ENCODE measurements at regions not wholly inside any gene's neighbourhood (a gene's known extent, or its start where the extent isn't known, plus 50 kb on each side); places are given as distances from the start of the nearest gene placed in this dataset.

DNA sequence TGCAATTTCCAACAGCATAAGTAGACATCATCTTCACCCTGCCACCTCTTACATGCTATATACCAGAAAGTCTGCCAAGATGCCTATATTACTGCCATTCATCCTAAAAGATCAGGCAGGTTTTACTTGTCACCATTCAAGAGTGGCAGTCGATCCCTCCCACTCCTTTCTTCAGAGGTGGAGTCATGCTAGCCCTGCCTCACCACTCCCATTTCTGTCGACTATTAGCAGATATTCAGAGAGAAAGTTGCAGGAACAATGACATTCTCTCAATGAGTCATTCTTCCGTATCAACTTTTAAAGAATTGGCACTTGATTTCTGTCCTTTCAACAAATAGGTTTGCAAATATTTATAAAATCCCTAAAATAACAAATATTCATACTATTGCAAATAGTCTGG is 1060.1 kb downstream of the ADGRL3 start:
- H3K9me3 ChIP-seq, result no peaks in the 10 kb centered on the region
- H3K4me1 ChIP-seq, result no peaks in the 10 kb centered on the region
- no peak for TF ChIP-seq POLR2A (IDR thresholded peaks at IDR 0.05)
- TF ChIP-seq, protein P1, sequence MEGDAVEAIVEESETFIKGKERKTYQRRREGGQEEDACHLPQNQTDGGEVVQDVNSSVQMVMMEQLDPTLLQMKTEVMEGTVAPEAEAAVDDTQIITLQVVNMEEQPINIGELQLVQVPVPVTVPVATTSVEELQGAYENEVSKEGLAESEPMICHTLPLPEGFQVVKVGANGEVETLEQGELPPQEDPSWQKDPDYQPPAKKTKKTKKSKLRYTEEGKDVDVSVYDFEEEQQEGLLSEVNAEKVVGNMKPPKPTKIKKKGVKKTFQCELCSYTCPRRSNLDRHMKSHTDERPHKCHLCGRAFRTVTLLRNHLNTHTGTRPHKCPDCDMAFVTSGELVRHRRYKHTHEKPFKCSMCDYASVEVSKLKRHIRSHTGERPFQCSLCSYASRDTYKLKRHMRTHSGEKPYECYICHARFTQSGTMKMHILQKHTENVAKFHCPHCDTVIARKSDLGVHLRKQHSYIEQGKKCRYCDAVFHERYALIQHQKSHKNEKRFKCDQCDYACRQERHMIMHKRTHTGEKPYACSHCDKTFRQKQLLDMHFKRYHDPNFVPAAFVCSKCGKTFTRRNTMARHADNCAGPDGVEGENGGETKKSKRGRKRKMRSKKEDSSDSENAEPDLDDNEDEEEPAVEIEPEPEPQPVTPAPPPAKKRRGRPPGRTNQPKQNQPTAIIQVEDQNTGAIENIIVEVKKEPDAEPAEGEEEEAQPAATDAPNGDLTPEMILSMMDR (IDR thresholded peaks at IDR 0.05), result no peak
- no peaks in the 10 kb centered on the region for H3K36me3 ChIP-seq
- no peak overlapping the region for H3K27ac ChIP-seq
- DNase-seq, result no peak
- H3K4me3 ChIP-seq, result no peak overlapping the region
- no peaks in the 10 kb centered on the region for H3K27me3 ChIP-seq

DNA sequence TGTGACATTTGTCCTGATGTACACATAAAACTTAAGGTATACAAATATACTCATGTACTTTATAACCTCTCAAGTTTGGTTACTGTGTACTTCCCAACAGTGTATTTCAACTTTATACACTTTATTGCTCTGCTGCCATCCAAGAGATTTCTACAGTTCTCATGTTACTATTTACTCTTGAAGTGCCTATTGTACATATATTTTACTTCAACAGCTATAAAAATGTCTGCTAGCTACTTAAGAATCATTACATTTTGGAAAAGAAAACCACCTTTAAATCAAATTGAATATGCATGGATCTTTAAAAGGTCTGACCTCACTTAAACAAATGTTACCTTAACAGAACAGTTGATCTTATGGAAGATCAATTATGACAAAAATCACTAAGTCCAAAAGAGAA is 1056.4 kb downstream of the ADGRL3 start:
- H3K9me3 ChIP-seq, result no peaks in the 10 kb centered on the region
- H3K4me3 ChIP-seq, result no peak overlapping the region
- no peak for DNase-seq
- H3K4me1 ChIP-seq, result no peaks in the 10 kb centered on the region
- no peak for TF ChIP-seq POLR2A (IDR thresholded peaks at IDR 0.05)
- TF ChIP-seq, protein P1 (IDR thresholded peaks at IDR 0.05), result no peak
- H3K36me3 ChIP-seq, result no peaks in the 10 kb centered on the region
- H3K27me3 ChIP-seq, result no peaks in the 10 kb centered on the region
- no peak overlapping the region for H3K27ac ChIP-seq

DNA sequence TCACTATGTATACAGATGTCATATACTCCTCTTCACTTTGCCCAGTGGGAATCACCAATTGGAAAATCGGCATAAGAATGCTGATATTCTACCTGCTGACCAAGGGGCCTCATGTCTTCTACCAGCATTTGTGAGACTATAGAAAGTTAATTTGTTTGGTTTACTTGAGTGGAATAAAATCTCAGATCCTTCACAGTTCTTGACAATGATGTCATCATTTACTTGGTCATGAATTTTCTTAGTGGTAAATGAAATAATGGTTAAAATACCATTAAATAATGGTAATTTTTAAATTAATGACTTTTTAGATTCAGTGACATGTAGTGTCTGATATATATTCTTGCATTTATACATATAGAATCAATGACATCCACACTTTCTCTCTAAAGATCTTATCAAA is 1052.6 kb downstream of the ADGRL3 start:
- Histone ChIP-seq H3K36me3 (no peaks in the 10 kb centered on the region), H3K27me3 (no peaks in the 10 kb centered on the region), H3K9me3 (no peaks in the 10 kb centered on the region), H3K27ac (no peak overlapping the region), H3K4me1 (no peaks in the 10 kb centered on the region), H3K4me3 (no peak overlapping the region)
- no peak for DNase-seq
- TF ChIP-seq POLR2A (IDR thresholded peaks at IDR 0.05), result no peak
- TF ChIP-seq, protein P1 (IDR thresholded peaks at IDR 0.05), result no peak

DNA sequence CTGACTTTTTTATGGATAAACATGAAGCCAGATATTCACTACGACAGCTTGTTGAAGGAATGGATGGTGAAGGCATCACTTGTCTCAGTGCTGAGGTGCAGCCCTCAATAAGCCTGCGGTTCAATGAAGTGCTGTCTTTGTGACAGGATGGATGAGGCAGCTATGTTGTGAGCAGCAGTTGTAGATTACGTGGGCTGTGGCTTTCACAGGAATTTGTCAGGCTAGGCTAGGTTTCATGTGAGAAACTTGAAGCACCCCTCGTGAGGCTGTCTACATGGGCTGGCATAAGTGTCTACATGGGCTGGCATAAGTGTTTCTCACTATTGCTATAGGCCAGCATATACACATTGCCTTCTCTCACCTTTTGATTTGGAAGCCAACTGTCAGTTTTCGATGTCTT is 1050.0 kb downstream of the ADGRL3 start:
- Histone ChIP-seq H3K9me3 (no peaks in the 10 kb centered on the region), H3K4me1 (no peaks in the 10 kb centered on the region), H3K27me3 (no peaks in the 10 kb centered on the region), H3K36me3 (no peaks in the 10 kb centered on the region), H3K4me3 (no peak overlapping the region), H3K27ac (no peak overlapping the region)
- TF ChIP-seq, protein P1 (IDR thresholded peaks at IDR 0.05), result no peak
- no peak for TF ChIP-seq POLR2A (IDR thresholded peaks at IDR 0.05)
- DNase-seq, result no peak

DNA sequence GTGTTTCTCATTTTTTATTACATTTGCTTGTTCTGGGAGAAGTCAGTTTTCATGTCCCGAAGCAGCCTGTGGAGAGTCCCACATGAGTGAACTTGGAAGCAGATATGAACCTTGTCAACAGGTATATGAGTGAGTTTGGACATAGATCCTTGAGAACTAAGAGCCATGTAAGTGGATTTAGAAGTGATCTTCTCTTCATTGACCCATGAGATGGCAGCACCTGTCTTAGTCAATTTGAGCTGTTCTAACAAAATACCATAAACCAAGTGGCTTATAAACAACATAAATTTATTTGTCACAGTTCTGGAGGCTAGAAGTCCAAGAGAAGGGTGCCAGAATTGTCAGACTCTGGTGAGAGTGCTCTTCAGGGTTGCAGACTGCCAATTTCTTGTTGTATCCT is 1043.8 kb downstream of the ADGRL3 start:
- H3K9me3 ChIP-seq, result no peaks in the 10 kb centered on the region
- no peaks in the 10 kb centered on the region for H3K4me1 ChIP-seq
- H3K27ac ChIP-seq, result no peak overlapping the region
- no peak overlapping the region for H3K4me3 ChIP-seq
- H3K27me3 ChIP-seq, result no peaks in the 10 kb centered on the region
- H3K36me3 ChIP-seq, result no peaks in the 10 kb centered on the region
- DNase-seq, result no peak
- TF ChIP-seq, protein P1 (IDR thresholded peaks at IDR 0.05), result peak in 2 of 6 experiments; percentile 28 to 30
- TF ChIP-seq POLR2A (IDR thresholded peaks at IDR 0.05), result no peak

DNA sequence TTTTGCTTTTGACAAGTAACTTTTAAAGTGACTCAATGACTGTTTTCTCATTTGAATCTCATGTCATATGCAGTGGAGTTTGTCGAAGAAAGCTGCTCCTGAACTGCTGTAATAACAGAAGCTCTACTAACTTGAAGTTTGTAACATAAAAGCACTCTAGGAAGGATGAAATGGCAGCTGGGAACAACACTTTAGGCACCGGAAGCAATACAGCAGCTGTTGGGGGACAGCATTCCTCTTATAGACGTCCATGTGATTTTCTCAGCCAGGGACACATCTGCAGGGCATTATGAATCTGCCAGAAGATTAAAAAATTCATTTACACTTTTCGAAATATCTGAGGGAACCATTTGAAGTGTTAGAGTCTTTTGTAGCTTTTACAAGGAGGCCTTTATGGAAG is 1035.8 kb downstream of the ADGRL3 start:
- no peaks in the 10 kb centered on the region for H3K36me3 ChIP-seq
- H3K4me3 ChIP-seq, result no peak overlapping the region
- no peaks in the 10 kb centered on the region for H3K4me1 ChIP-seq
- H3K9me3 ChIP-seq, result no peaks in the 10 kb centered on the region
- no peak for DNase-seq
- H3K27ac ChIP-seq, result no peak overlapping the region
- no peak for TF ChIP-seq POLR2A (IDR thresholded peaks at IDR 0.05)
- TF ChIP-seq, protein P1 (IDR thresholded peaks at IDR 0.05), result no peak
- no peaks in the 10 kb centered on the region for H3K27me3 ChIP-seq

Measured in Peyer's patch (tissue), 4 donors.